ENCODE measurements at regions not wholly inside any gene's neighbourhood (a gene's known extent, or its start where the extent isn't known, plus 50 kb on each side); places are given as distances from the start of the nearest gene placed in this dataset.
A peak's percentile ranks its signal among the peaks of the same experiment; 100 is the strongest.

GRCh38 chr5:82748688-82749460 lies 328.3 kb downstream of the TMEM167A start:
- no peak for DNase-seq (ENCODE audit: low read depth)
- Histone ChIP-seq H3K9me3 (ENCODE audit: control insufficient read depth, low read length) (peaks cover 7% of the 10 kb centered on the region), H3K4me3 (ENCODE audit: low read length) (no peak overlapping the region), H3K27me3 (replicated peaks; ENCODE audit: control insufficient read depth, insufficient read depth, low read length) (peaks cover 7% of the 10 kb centered on the region), H3K9ac (ENCODE audit: low read length) (no peak overlapping the region), H3K36me3 (ENCODE audit: control insufficient read depth, insufficient read depth, low read length, severe bottlenecking) (no peaks in the 10 kb centered on the region), H3K4me1 (ENCODE audit: control insufficient read depth, insufficient read depth, low read length) (peaks cover 4% of the 10 kb centered on the region)

GRCh38 chr5:82747986-82748385 lies 329.2 kb downstream of the TMEM167A start:
- Histone ChIP-seq H3K36me3 (ENCODE audit: control insufficient read depth, insufficient read depth, low read length, severe bottlenecking) (no peaks in the 10 kb centered on the region), H3K9ac (ENCODE audit: low read length) (no peak overlapping the region), H3K27me3 (replicated peaks; ENCODE audit: control insufficient read depth, insufficient read depth, low read length) (peaks cover 7% of the 10 kb centered on the region), H3K9me3 (ENCODE audit: control insufficient read depth, low read length) (peaks cover 7% of the 10 kb centered on the region), H3K4me1 (ENCODE audit: control insufficient read depth, insufficient read depth, low read length) (peaks cover 4% of the 10 kb centered on the region), H3K4me3 (ENCODE audit: low read length) (no peak overlapping the region)
- no peak for DNase-seq (ENCODE audit: low read depth)

- H3K4me3 ChIP-seq (ENCODE audit: low read length), result no peak overlapping the region
- no peak overlapping the region for H3K9ac ChIP-seq (ENCODE audit: low read length)
- no peak for DNase-seq (ENCODE audit: low read depth)
- no peaks in the 10 kb centered on the region for H3K9me3 ChIP-seq (ENCODE audit: control insufficient read depth, low read length)
- peaks cover 4% of the 10 kb centered on the region for H3K4me1 ChIP-seq (ENCODE audit: control insufficient read depth, insufficient read depth, low read length)
- no peaks in the 10 kb centered on the region for H3K36me3 ChIP-seq (ENCODE audit: control insufficient read depth, insufficient read depth, low read length, severe bottlenecking)
- peaks cover 7% of the 10 kb centered on the region for H3K27me3 ChIP-seq (replicated peaks; ENCODE audit: control insufficient read depth, insufficient read depth, low read length)
Observed at GRCh38 chr5:82745016-82745415, 332.2 kb downstream of the TMEM167A start.

- no peaks in the 10 kb centered on the region for H3K36me3 ChIP-seq (ENCODE audit: control insufficient read depth, insufficient read depth, low read length, severe bottlenecking)
- no peaks in the 10 kb centered on the region for H3K9me3 ChIP-seq (ENCODE audit: control insufficient read depth, low read length)
Observed at GRCh38 chr5:82738681-82739269, 338.4 kb downstream of the TMEM167A start.

GRCh38 chr5:82735160-82735789 lies 341.9 kb downstream of the TMEM167A start:
- no peak for DNase-seq (ENCODE audit: low read depth)
- peaks cover 8% of the 10 kb centered on the region for H3K4me1 ChIP-seq (ENCODE audit: control insufficient read depth, insufficient read depth, low read length)
- H3K9ac ChIP-seq (ENCODE audit: low read length), result no peak overlapping the region
- H3K4me3 ChIP-seq (ENCODE audit: low read length), result no peak overlapping the region
- H3K27me3 ChIP-seq (replicated peaks; ENCODE audit: control insufficient read depth, insufficient read depth, low read length), result no peaks in the 10 kb centered on the region
- H3K9me3 ChIP-seq (ENCODE audit: control insufficient read depth, low read length), result no peaks in the 10 kb centered on the region
- H3K36me3 ChIP-seq (ENCODE audit: control insufficient read depth, insufficient read depth, low read length, severe bottlenecking), result no peaks in the 10 kb centered on the region

More at GRCh38 chr5:82738681-82739269, 338.4 kb downstream of the TMEM167A start:
- no peaks in the 10 kb centered on the region for H3K27me3 ChIP-seq (replicated peaks; ENCODE audit: control insufficient read depth, insufficient read depth, low read length)
- no peak overlapping the region for H3K9ac ChIP-seq (ENCODE audit: low read length)
- peaks cover 8% of the 10 kb centered on the region for H3K4me1 ChIP-seq (ENCODE audit: control insufficient read depth, insufficient read depth, low read length)
- peak overlapping the region; percentile 2 for H3K4me3 ChIP-seq (ENCODE audit: low read length)
- DNase-seq (ENCODE audit: low read depth), result no peak

GRCh38 chr5:82734347-82734746 lies 342.8 kb downstream of the TMEM167A start:
- Histone ChIP-seq H3K9me3 (ENCODE audit: control insufficient read depth, low read length) (no peaks in the 10 kb centered on the region), H3K9ac (ENCODE audit: low read length) (no peak overlapping the region), H3K4me3 (ENCODE audit: low read length) (no peak overlapping the region), H3K36me3 (ENCODE audit: control insufficient read depth, insufficient read depth, low read length, severe bottlenecking) (no peaks in the 10 kb centered on the region), H3K27me3 (replicated peaks; ENCODE audit: control insufficient read depth, insufficient read depth, low read length) (no peaks in the 10 kb centered on the region), H3K4me1 (ENCODE audit: control insufficient read depth, insufficient read depth, low read length) (peaks cover 8% of the 10 kb centered on the region)
- no peak for DNase-seq (ENCODE audit: low read depth)

- no peak overlapping the region for H3K4me3 ChIP-seq (ENCODE audit: low read length)
- no peak for DNase-seq (ENCODE audit: low read depth)
- no peaks in the 10 kb centered on the region for H3K9me3 ChIP-seq (ENCODE audit: control insufficient read depth, low read length)
- no peaks in the 10 kb centered on the region for H3K27me3 ChIP-seq (replicated peaks; ENCODE audit: control insufficient read depth, insufficient read depth, low read length)
- H3K36me3 ChIP-seq (ENCODE audit: control insufficient read depth, insufficient read depth, low read length, severe bottlenecking), result no peaks in the 10 kb centered on the region
- no peak overlapping the region for H3K9ac ChIP-seq (ENCODE audit: low read length)
- H3K4me1 ChIP-seq (ENCODE audit: control insufficient read depth, insufficient read depth, low read length), result no peaks in the 10 kb centered on the region
Observed at GRCh38 chr5:82730913-82731312, 346.3 kb downstream of the TMEM167A start.

- no peak overlapping the region for H3K9ac ChIP-seq (ENCODE audit: low read length)
- H3K9me3 ChIP-seq (ENCODE audit: control insufficient read depth, low read length), result no peaks in the 10 kb centered on the region
- H3K27me3 ChIP-seq (replicated peaks; ENCODE audit: control insufficient read depth, insufficient read depth, low read length), result no peaks in the 10 kb centered on the region
- no peak for DNase-seq (ENCODE audit: low read depth)
- H3K4me1 ChIP-seq (ENCODE audit: control insufficient read depth, insufficient read depth, low read length), result no peaks in the 10 kb centered on the region
- H3K4me3 ChIP-seq (ENCODE audit: low read length), result no peak overlapping the region
- H3K36me3 ChIP-seq (ENCODE audit: control insufficient read depth, insufficient read depth, low read length, severe bottlenecking), result no peaks in the 10 kb centered on the region
Observed at GRCh38 chr5:82728926-82729702, 348.1 kb downstream of the TMEM167A start.

GRCh38 chr5:82723168-82723567 lies 354.0 kb downstream of the TMEM167A start:
- Histone ChIP-seq H3K27me3 (replicated peaks; ENCODE audit: control insufficient read depth, insufficient read depth, low read length) (no peaks in the 10 kb centered on the region), H3K4me3 (ENCODE audit: low read length) (no peak overlapping the region), H3K4me1 (ENCODE audit: control insufficient read depth, insufficient read depth, low read length) (no peaks in the 10 kb centered on the region), H3K9me3 (ENCODE audit: control insufficient read depth, low read length) (no peaks in the 10 kb centered on the region), H3K9ac (ENCODE audit: low read length) (no peak overlapping the region), H3K36me3 (ENCODE audit: control insufficient read depth, insufficient read depth, low read length, severe bottlenecking) (no peaks in the 10 kb centered on the region)
- DNase-seq (ENCODE audit: low read depth), result no peak

- Histone ChIP-seq H3K9ac (ENCODE audit: low read length) (no peak overlapping the region), H3K36me3 (ENCODE audit: control insufficient read depth, insufficient read depth, low read length, severe bottlenecking) (no peaks in the 10 kb centered on the region), H3K4me1 (ENCODE audit: control insufficient read depth, insufficient read depth, low read length) (no peaks in the 10 kb centered on the region), H3K9me3 (ENCODE audit: control insufficient read depth, low read length) (no peaks in the 10 kb centered on the region), H3K4me3 (ENCODE audit: low read length) (no peak overlapping the region), H3K27me3 (replicated peaks; ENCODE audit: control insufficient read depth, insufficient read depth, low read length) (no peaks in the 10 kb centered on the region)
- DNase-seq (ENCODE audit: low read depth), result no peak
Observed at GRCh38 chr5:82721087-82721410, 356.1 kb downstream of the TMEM167A start.
